Endothelial cell of umbilical vein (primary cell): ENCODE measurements at regions not wholly inside any gene's neighbourhood (a gene's known extent, or its start where the extent isn't known, plus 50 kb on each side); places are given as distances from the start of the nearest gene placed in this dataset.

ENCODE experiments used
- BruUV-seq: library from RNA; stranded (reverse); fragments of 400-500 nt; replicated peaks from 2 replicates; lab custom pipeline; 2021; lab: Mats Ljungman, UMichigan
- CTCF ChIA-PET: fragments of 300-600, 350-600 bp; sonication (Branson Sonifier 250); formaldehyde crosslinking; loops from one replicate; lab custom pipeline; 2021; ENCODE audit warnings: antibody characterized with exemption, inconsistent platforms; lab: Charles Lee
- POLR2A ChIA-PET: fragments of 300-600, 350-600 bp; sonication (Branson Sonifier 250); formaldehyde crosslinking; loops from one replicate; lab custom pipeline; 2021; ENCODE audit warnings: antibody characterized with exemption, inconsistent platforms; lab: Charles Lee
- DNase-seq: peaks from one replicate; pipeline ENCODE4 v3.0.0-alpha.2; 2011; ENCODE audit warnings: low read depth, low spot score
- FAIRE-seq: peaks from 2 replicates; lab custom pipeline; 2011; peaks lifted over from hg19 to GRCh38; lab: Jason Lieb, UNC
- H2AFZ ChIP-seq: 2 replicates; pipeline ENCODE4 v1.6.0; 2012; ENCODE audit warnings: low read depth, low read length, control low read depth, inconsistent platforms
- H3K27ac ChIP-seq: 2 replicates; pipeline ENCODE4 v1.5.1; 2011; ENCODE audit warnings: low read depth, mild to moderate bottlenecking, control low read depth, low read length, moderate library complexity; ENCODE audit not compliant: insufficient read depth
- H3K27me3 ChIP-seq, 2 experiments: 2 replicates each; pipeline versions ENCODE4 v1.6.0 to v1.6.1; 2011; ENCODE audit warnings: low read length in 2 of 2, mixed read lengths in 1 of 2; ENCODE audit not compliant: control insufficient read depth in 2 of 2, insufficient read depth in 2 of 2
- H3K36me3 ChIP-seq, 2 experiments: 2 replicates in 1 of 2; 3 replicates in 1 of 2; pipeline ENCODE4 v1.5.1; 2011; ENCODE audit warnings: low read length in 2 of 2, mild to moderate bottlenecking in 1 of 2, moderate library complexity in 1 of 2; ENCODE audit not compliant: control insufficient read depth in 2 of 2, insufficient read depth in 2 of 2; ENCODE audit errors: extremely low read depth in 1 of 2
- H3K4me1 ChIP-seq: 3 replicates; pipeline ENCODE4 v1.5.1; 2011; ENCODE audit warnings: mild to moderate bottlenecking, low read length; ENCODE audit not compliant: control insufficient read depth, insufficient read depth; ENCODE audit errors: extremely low read depth
- H3K4me2 ChIP-seq: 2 replicates; pipeline ENCODE4 v1.6.1; 2011; ENCODE audit warnings: low read length, control low read depth, mixed read lengths; ENCODE audit not compliant: insufficient read depth
- H3K4me3 ChIP-seq, 3 experiments: fragments of 200-600 bp in 1 of 3; sonication (generic), shearing (Covaris generic) in 1 of 3; replicated peaks in 1 of 3; 2 replicates each; pipeline ENCODE4 v1.5.1; 2011 to 2016; ENCODE audit warnings: control low read depth in 3 of 3, low read length in 3 of 3, mild to moderate bottlenecking in 2 of 3, inconsistent platforms in 1 of 3, low read depth in 1 of 3, moderate library complexity in 1 of 3; ENCODE audit not compliant: insufficient read depth in 1 of 3
- H3K79me2 ChIP-seq: 2 replicates; pipeline ENCODE4 v1.6.0; 2012; ENCODE audit warnings: low read length, inconsistent platforms; ENCODE audit not compliant: control insufficient read depth, insufficient read depth
- H3K9ac ChIP-seq: replicated peaks from 2 replicates; pipeline ENCODE3; 2011; ENCODE audit warnings: low read length, control low read depth; ENCODE audit not compliant: insufficient read depth; ENCODE audit errors: extremely low read depth
- H3K9me1 ChIP-seq: replicated peaks from 3 replicates; pipeline ENCODE4 v1.6.0; 2011; ENCODE audit warnings: mild to moderate bottlenecking, low read length; ENCODE audit not compliant: control insufficient read depth, insufficient read depth; ENCODE audit errors: extremely low read depth
- H3K9me3 ChIP-seq: replicated peaks from 2 replicates; pipeline ENCODE4 v1.5.1; 2012; ENCODE audit warnings: low read length, inconsistent platforms; ENCODE audit not compliant: control insufficient read depth, insufficient read depth
- H4K20me1 ChIP-seq: replicated peaks from 2 replicates; pipeline ENCODE3; 2011; ENCODE audit warnings: mild to moderate bottlenecking, low read length; ENCODE audit not compliant: control insufficient read depth, insufficient read depth; ENCODE audit errors: extremely low read depth
- CTCF ChIP-seq, 2 donors: IDR thresholded peaks; 1 replicate in 1 of 2; 2 replicates in 1 of 2; pipeline ENCODE4 v1.5.1; 2011; ENCODE audit warnings: low read length in 2 of 2, mild to moderate bottlenecking in 2 of 2, moderate library complexity in 2 of 2, control low read depth in 1 of 2, inconsistent platforms in 1 of 2, low read depth in 1 of 2; ENCODE audit not compliant: insufficient read depth in 1 of 2; ENCODE audit errors: extremely low read depth in 1 of 2
- EZH2 ChIP-seq: IDR thresholded peaks from 2 replicates; pipeline ENCODE4 v1.6.1; 2012; ENCODE audit warnings: borderline replicate concordance, low read depth, mild to moderate bottlenecking, moderate library complexity, low read length, inconsistent platforms; ENCODE audit not compliant: severe bottlenecking
- FOS ChIP-seq: IDR thresholded peaks from 2 replicates; pipeline ENCODE4 v1.6.1; 2011; ENCODE audit warnings: mild to moderate bottlenecking, low read length, moderate library complexity, borderline replicate concordance; ENCODE audit not compliant: insufficient read depth
- GATA2 ChIP-seq: IDR thresholded peaks from 2 replicates; pipeline ENCODE4 v1.7.0; 2011; ENCODE audit warnings: low read depth, mild to moderate bottlenecking, moderate library complexity, mixed read lengths, low read length; ENCODE audit not compliant: insufficient read length, insufficient read depth
- JUN ChIP-seq: IDR thresholded peaks from 2 replicates; pipeline ENCODE4 v1.6.1; 2011; ENCODE audit warnings: borderline replicate concordance, low read depth; ENCODE audit not compliant: insufficient read length, insufficient read depth
- MAX ChIP-seq: IDR thresholded peaks from 2 replicates; pipeline ENCODE4 v1.6.1; 2011; ENCODE audit not compliant: insufficient read depth, insufficient read length
- MYC ChIP-seq: IDR thresholded peaks from one replicate; pipeline ENCODE4 v1.6.1; 2011; ENCODE audit warnings: mild to moderate bottlenecking, low read depth, low read length
- POLR2A ChIP-seq: IDR thresholded peaks from 2 replicates; pipeline ENCODE4 v1.6.1; 2012; ENCODE audit warnings: low read depth, mild to moderate bottlenecking, control low read depth, low read length
- POLR2AphosphoS5 ChIP-seq: IDR thresholded peaks from 2 replicates; pipeline ENCODE4 v1.6.1; 2012; ENCODE audit warnings: low read depth, mild to moderate bottlenecking, control low read depth, low read length, moderate library complexity; ENCODE audit not compliant: insufficient read depth
- dilution Hi-C: fragments of 300-500 bp; cut with MboI; formaldehyde crosslinking; loops from one replicate; pipeline ENCODE4 v1.15.0; 2019; ENCODE audit warnings: low sequenced_read_pairs; ENCODE audit not compliant: extremely low pct_ligation_motif_present
- intact Hi-C: fragments of 100-400 bp; cut with micrococcal nuclease; formaldehyde crosslinking; loops from one replicate; pipeline ENCODE4 v1.10.0; 2022

- Histone ChIP-seq H3K4me1 (no peaks in the 10 kb centered on the region), H3K79me2 (no peaks in the 10 kb centered on the region), H2AFZ (no peak overlapping the region), H3K9me3 (no peaks in the 10 kb centered on the region), H3K9ac (no peak overlapping the region), H3K27ac (no peak overlapping the region), H4K20me1 (no peaks in the 10 kb centered on the region), H3K9me1 (no peaks in the 10 kb centered on the region), H3K36me3 (no peaks in the 10 kb centered on the region), H3K27me3 (no peaks in the 10 kb centered on the region), H3K4me2 (no peak overlapping the region), H3K4me3 (no peak overlapping the region)
- TF ChIP-seq MYC (no peak), MAX (no peak), JUN (no peak), FOS (no peak), CTCF (IDR thresholded peaks at IDR 0.05; ENCODE audit: extremely low read depth in 1 of 2, insufficient read depth in 1 of 2, low read depth in 1 of 2, low read length in 2 of 2) (no peak), EZH2 (no peak), POLR2A (no peak), POLR2AphosphoS5 (no peak), GATA2 (no peak)
- dilution Hi-C loops (no loop called here), intact Hi-C loops (no loop called here)
- no TSS peak for BruUV-seq
- FAIRE-seq (no peak), DNase-seq (no peak)
- POLR2A ChIA-PET, result no interaction called here
- CTCF ChIA-PET, result interaction anchor here (1.2 kb wide), 1 partner anchor 10 kb away, joined by 3 read pairs; no protein-coding TSS in a partner anchor
Observed at GRCh38 chr2:221924576-221924975, 352.5 kb upstream of the EPHA4 start.
